ENCODE measurements at regions not wholly inside any gene's neighbourhood (a gene's known extent, or its start where the extent isn't known, plus 50 kb on each side); places are given as distances from the start of the nearest gene placed in this dataset.

DNA sequence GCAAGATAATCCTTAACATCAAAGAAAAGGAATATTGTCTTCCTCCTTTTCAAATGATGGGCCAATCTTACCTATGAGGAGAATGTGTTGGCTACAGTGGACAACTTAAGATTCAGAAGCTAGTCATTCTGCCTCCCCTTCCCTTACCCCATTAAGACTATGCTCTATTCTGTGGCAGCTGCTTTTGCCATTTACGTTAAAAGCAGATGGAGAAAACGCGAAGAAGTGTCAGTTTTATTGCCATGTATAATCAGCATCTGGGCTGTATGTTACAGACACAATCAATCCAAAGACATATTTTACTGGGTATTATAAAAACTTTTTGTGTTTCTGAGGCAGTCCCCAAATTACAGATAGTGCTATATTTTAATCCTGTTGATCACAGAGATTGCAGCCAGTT is 196.1 kb upstream of the PACRGL start:
- TF ChIP-seq CREB1 (IDR thresholded peaks at IDR 0.05; ENCODE audit: low read depth) (no peak), CEBPB (IDR thresholded peaks at IDR 0.05) (no peak), YY1 (IDR thresholded peaks at IDR 0.05; ENCODE audit: low read depth) (no peak), RAD21 (IDR thresholded peaks at IDR 0.05; ENCODE audit: low read depth) (no peak)
- TF ChIP-seq, protein P1, sequence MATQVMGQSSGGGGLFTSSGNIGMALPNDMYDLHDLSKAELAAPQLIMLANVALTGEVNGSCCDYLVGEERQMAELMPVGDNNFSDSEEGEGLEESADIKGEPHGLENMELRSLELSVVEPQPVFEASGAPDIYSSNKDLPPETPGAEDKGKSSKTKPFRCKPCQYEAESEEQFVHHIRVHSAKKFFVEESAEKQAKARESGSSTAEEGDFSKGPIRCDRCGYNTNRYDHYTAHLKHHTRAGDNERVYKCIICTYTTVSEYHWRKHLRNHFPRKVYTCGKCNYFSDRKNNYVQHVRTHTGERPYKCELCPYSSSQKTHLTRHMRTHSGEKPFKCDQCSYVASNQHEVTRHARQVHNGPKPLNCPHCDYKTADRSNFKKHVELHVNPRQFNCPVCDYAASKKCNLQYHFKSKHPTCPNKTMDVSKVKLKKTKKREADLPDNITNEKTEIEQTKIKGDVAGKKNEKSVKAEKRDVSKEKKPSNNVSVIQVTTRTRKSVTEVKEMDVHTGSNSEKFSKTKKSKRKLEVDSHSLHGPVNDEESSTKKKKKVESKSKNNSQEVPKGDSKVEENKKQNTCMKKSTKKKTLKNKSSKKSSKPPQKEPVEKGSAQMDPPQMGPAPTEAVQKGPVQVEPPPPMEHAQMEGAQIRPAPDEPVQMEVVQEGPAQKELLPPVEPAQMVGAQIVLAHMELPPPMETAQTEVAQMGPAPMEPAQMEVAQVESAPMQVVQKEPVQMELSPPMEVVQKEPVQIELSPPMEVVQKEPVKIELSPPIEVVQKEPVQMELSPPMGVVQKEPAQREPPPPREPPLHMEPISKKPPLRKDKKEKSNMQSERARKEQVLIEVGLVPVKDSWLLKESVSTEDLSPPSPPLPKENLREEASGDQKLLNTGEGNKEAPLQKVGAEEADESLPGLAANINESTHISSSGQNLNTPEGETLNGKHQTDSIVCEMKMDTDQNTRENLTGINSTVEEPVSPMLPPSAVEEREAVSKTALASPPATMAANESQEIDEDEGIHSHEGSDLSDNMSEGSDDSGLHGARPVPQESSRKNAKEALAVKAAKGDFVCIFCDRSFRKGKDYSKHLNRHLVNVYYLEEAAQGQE (IDR thresholded peaks at IDR 0.05; ENCODE audit: low read depth): no peak

DNA sequence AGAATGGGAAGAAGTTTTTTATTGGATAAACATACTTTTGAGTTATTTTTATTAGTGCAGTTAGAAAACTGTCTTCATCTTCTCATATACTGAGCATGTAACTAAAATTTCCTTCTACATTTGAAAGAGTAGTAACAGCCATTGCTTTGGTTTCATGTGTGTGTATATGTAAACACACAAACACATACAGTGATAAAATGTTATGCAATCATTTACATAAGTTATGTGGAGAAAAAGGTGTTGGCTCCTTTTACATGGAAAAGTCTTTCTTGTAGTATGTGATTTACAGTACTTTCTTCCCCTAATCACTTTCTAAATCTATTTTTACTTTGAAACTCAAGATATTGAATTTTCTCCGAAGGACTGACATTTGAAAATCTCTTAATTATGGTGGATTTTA is 194.3 kb upstream of the PACRGL start:
- no peak for TF ChIP-seq ZBTB7A (IDR thresholded peaks at IDR 0.05; ENCODE audit: low read depth)
- TF ChIP-seq, protein P1 (IDR thresholded peaks at IDR 0.05; ENCODE audit: low read depth): no peak
- no peak for TF ChIP-seq YY1 (IDR thresholded peaks at IDR 0.05; ENCODE audit: low read depth)
- TF ChIP-seq CEBPB (IDR thresholded peaks at IDR 0.05): no peak
- no peak for TF ChIP-seq FOXM1 (IDR thresholded peaks at IDR 0.05; ENCODE audit: borderline replicate concordance, low read depth)
- no peak for TF ChIP-seq RAD21 (IDR thresholded peaks at IDR 0.05; ENCODE audit: low read depth)
- no peak for TF ChIP-seq EGR1 (IDR thresholded peaks at IDR 0.05)
- no peak for TF ChIP-seq TCF12 (IDR thresholded peaks at IDR 0.05; ENCODE audit: low read depth)
- no peak for TF ChIP-seq NFIC (IDR thresholded peaks at IDR 0.05)
- TF ChIP-seq, protein P2, sequence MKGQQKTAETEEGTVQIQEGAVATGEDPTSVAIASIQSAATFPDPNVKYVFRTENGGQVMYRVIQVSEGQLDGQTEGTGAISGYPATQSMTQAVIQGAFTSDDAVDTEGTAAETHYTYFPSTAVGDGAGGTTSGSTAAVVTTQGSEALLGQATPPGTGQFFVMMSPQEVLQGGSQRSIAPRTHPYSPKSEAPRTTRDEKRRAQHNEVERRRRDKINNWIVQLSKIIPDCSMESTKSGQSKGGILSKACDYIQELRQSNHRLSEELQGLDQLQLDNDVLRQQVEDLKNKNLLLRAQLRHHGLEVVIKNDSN (IDR thresholded peaks at IDR 0.05): no peak
- no peak for TF ChIP-seq EP300 (IDR thresholded peaks at IDR 0.05; ENCODE audit: borderline replicate concordance)

DNA sequence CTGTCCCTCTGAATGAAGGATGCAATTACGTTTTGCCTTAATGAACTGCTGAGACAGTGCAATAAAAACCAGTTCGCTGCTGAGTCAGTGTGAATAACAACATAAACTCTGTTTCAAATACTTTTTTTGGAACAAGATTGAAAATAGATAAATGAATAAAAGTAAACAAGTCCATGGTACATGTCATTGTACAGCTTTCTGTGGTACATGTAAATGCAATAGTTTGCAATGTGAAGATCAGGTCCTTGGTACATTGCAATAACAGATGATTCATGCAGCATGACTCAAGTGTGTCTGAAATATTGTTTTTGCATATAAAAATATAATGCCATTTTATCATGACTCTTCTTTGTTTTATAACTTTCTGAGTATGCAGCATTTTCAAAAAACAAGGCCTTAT is 193.4 kb upstream of the PACRGL start:
- no peak for TF ChIP-seq NFIC (IDR thresholded peaks at IDR 0.05)
- no peak for TF ChIP-seq EGR1 (IDR thresholded peaks at IDR 0.05)
- TF ChIP-seq, protein P2 (IDR thresholded peaks at IDR 0.05): no peak
- TF ChIP-seq CEBPB (IDR thresholded peaks at IDR 0.05): no peak
- TF ChIP-seq ZBTB7A (IDR thresholded peaks at IDR 0.05; ENCODE audit: low read depth): no peak
- no peak for TF ChIP-seq TAF1 (IDR thresholded peaks at IDR 0.05; ENCODE audit: low read depth)
- TF ChIP-seq, protein P3, sequence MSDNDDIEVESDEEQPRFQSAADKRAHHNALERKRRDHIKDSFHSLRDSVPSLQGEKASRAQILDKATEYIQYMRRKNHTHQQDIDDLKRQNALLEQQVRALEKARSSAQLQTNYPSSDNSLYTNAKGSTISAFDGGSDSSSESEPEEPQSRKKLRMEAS (IDR thresholded peaks at IDR 0.05): no peak

DNA sequence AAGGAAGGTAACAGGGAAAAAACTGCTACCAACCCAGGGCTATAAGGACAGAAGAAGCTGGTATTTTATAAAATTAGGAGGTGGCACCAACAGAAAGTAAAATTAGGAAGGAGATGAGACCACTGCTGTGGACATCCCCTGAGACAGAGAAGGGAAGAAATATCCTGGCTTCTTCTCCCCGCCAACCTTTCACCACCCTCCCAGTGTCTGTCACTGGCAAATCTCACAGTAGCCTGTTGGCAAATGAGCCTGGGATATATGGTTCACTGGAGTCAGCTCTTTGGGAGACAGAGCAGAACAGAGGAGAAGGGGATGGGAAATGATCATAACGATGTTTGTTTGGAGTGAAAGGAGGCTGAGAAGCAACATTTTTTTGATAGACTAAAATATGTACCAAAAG is 190.9 kb upstream of the PACRGL start:
- no peak for TF ChIP-seq RAD21 (IDR thresholded peaks at IDR 0.05; ENCODE audit: low read depth)
- TF ChIP-seq FOXM1 (IDR thresholded peaks at IDR 0.05; ENCODE audit: borderline replicate concordance, low read depth): no peak
- TF ChIP-seq TAF1 (IDR thresholded peaks at IDR 0.05; ENCODE audit: low read depth): no peak
- TF ChIP-seq, protein P3 (IDR thresholded peaks at IDR 0.05): no peak

DNA sequence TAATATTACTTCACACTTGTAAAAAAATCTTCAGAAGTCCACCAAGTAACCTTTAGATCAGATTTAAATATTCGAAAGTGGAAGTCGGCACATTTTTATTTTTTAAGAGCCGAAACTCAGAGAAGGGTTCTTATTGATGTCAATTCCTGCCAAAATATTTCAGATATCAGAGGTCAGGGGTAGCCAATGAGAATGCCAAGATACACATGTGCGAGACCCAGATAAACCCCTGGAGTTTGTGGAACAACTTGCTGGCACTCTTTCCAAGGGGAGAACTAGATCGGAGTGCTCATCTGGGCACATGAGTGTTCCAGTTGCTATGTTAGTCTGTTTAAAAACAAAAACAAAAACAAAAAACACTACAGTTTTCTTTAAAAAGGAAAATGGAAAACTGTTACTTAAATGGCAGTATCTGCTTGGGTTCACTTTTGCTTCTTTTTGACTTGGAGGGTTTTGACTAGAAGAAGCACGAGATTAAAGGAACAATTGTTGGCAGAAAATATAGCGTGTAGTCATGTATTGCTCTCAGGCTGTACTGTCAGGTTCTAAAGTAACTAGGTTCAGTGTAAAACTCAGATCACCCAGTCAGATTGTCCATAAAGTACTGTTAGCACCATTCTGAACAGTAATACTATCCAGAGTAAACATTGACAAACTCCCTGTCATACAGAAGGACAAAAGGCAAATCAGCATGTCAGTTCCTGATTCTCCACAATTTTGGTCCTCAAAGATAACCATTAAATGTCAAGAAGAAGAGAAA is 188.0 kb upstream of the PACRGL start:
- TF ChIP-seq ZBTB7A (IDR thresholded peaks at IDR 0.05; ENCODE audit: low read depth): no peak
- TF ChIP-seq, protein P1 (IDR thresholded peaks at IDR 0.05; ENCODE audit: low read depth): no peak
- no peak for TF ChIP-seq NFIC (IDR thresholded peaks at IDR 0.05)
- TF ChIP-seq RAD21 (IDR thresholded peaks at IDR 0.05; ENCODE audit: low read depth): no peak
- no peak for TF ChIP-seq TAF1 (IDR thresholded peaks at IDR 0.05; ENCODE audit: low read depth)
- TF ChIP-seq YY1 (IDR thresholded peaks at IDR 0.05; ENCODE audit: low read depth): no peak
- no peak for TF ChIP-seq CREB1 (IDR thresholded peaks at IDR 0.05; ENCODE audit: low read depth)
- TF ChIP-seq, protein P2 (IDR thresholded peaks at IDR 0.05): no peak
- TF ChIP-seq TCF12 (IDR thresholded peaks at IDR 0.05; ENCODE audit: low read depth): no peak
- TF ChIP-seq EP300 (IDR thresholded peaks at IDR 0.05; ENCODE audit: borderline replicate concordance): no peak
- no peak for TF ChIP-seq FOXM1 (IDR thresholded peaks at IDR 0.05; ENCODE audit: borderline replicate concordance, low read depth)
- TF ChIP-seq TEAD4 (IDR thresholded peaks at IDR 0.05): no peak
- TF ChIP-seq, protein P3 (IDR thresholded peaks at IDR 0.05): no peak
- no peak for TF ChIP-seq EGR1 (IDR thresholded peaks at IDR 0.05)
- no peak for TF ChIP-seq CEBPB (IDR thresholded peaks at IDR 0.05)
